ENCODE measurements at regions not wholly inside any gene's neighbourhood (a gene's known extent, or its start where the extent isn't known, plus 50 kb on each side); places are given as distances from the start of the nearest gene placed in this dataset.

GRCh38 chr2:6650311-6650710, 215.4 kb downstream of the CMPK2 start:
- Histone ChIP-seq H3K36me3 (no peaks in the 10 kb centered on the region), H3K4me3 (no peak overlapping the region), H3K4me1 (no peaks in the 10 kb centered on the region), H3K9me3 (no peaks in the 10 kb centered on the region), H3K27me3 (no peaks in the 10 kb centered on the region), H3K27ac (no peak overlapping the region)
- WGBS, 5 donors: 74 to 86% (median 83%) methylated on average over 5 of the region's 5 CpGs
- no peak for DNase-seq
- TF ChIP-seq POLR2AphosphoS5 (IDR thresholded peaks at IDR 0.05): no peak
- TF ChIP-seq POLR2A (IDR thresholded peaks at IDR 0.05): no peak
- no peak for TF ChIP-seq EP300 (IDR thresholded peaks at IDR 0.05)
- no peak for TF ChIP-seq CTCF (IDR thresholded peaks at IDR 0.05)
- intact Hi-C loops (cut with DNase I; ENCODE audit: low total_unique reads): no loop called here

- no peak overlapping the region for H3K27ac ChIP-seq
- 77 to 88% (median 78%) methylated on average over 2 of the region's 2 CpGs for WGBS, 5 donors
- H3K4me1 ChIP-seq: no peaks in the 10 kb centered on the region
- H3K9me3 ChIP-seq: no peaks in the 10 kb centered on the region
- H3K36me3 ChIP-seq: no peaks in the 10 kb centered on the region
- H3K4me3 ChIP-seq: no peak overlapping the region
- no peak for TF ChIP-seq CTCF (IDR thresholded peaks at IDR 0.05)
- no peak for TF ChIP-seq POLR2A (IDR thresholded peaks at IDR 0.05)
- TF ChIP-seq EP300 (IDR thresholded peaks at IDR 0.05): no peak
- TF ChIP-seq POLR2AphosphoS5 (IDR thresholded peaks at IDR 0.05): no peak
- no peaks in the 10 kb centered on the region for H3K27me3 ChIP-seq
- intact Hi-C loops (cut with DNase I; ENCODE audit: low total_unique reads): no loop called here
- DNase-seq: no peak
Observed at GRCh38 chr2:6652251-6652650, 213.5 kb downstream of the CMPK2 start.

- WGBS, 5 donors: 78 to 86% (median 83%) methylated on average over 7 of the region's 7 CpGs
- TF ChIP-seq CTCF (IDR thresholded peaks at IDR 0.05) (no peak), POLR2AphosphoS5 (IDR thresholded peaks at IDR 0.05) (no peak)
- H3K9me3 ChIP-seq: no peaks in the 10 kb centered on the region
- H3K27ac ChIP-seq: no peak overlapping the region
- no peak overlapping the region for H3K4me3 ChIP-seq
- DNase-seq: no peak
- H3K27me3 ChIP-seq: no peaks in the 10 kb centered on the region
- no peaks in the 10 kb centered on the region for H3K4me1 ChIP-seq
- intact Hi-C loops (cut with DNase I; ENCODE audit: low total_unique reads): no loop called here
- H3K36me3 ChIP-seq: no peaks in the 10 kb centered on the region
Observed at GRCh38 chr2:6653281-6653750, 212.4 kb downstream of the CMPK2 start.

GRCh38 chr2:6654279-6654678, 211.4 kb downstream of the CMPK2 start:
- H3K36me3 ChIP-seq: no peaks in the 10 kb centered on the region
- H3K4me1 ChIP-seq: no peaks in the 10 kb centered on the region
- H3K4me3 ChIP-seq: no peak overlapping the region
- TF ChIP-seq CTCF (IDR thresholded peaks at IDR 0.05): no peak
- no peak for TF ChIP-seq POLR2A (IDR thresholded peaks at IDR 0.05)
- no peak for TF ChIP-seq POLR2AphosphoS5 (IDR thresholded peaks at IDR 0.05)
- no peak for TF ChIP-seq EP300 (IDR thresholded peaks at IDR 0.05)
- no peak for DNase-seq
- no peak overlapping the region for H3K27ac ChIP-seq
- H3K9me3 ChIP-seq: no peaks in the 10 kb centered on the region
- 22 to 53% (median 31%) methylated on average over 5 of the region's 5 CpGs for WGBS, 5 donors
- H3K27me3 ChIP-seq: no peaks in the 10 kb centered on the region
- intact Hi-C loops (cut with DNase I; ENCODE audit: low total_unique reads): no loop called here
